Kidney epithelial cell (primary cell): ENCODE measurements at regions not wholly inside any gene's neighbourhood (a gene's known extent, or its start where the extent isn't known, plus 50 kb on each side); places are given as distances from the start of the nearest gene placed in this dataset.

Experiments
- DNase-seq: peaks from one replicate; pipeline ENCODE4 v3.0.0-alpha.2; 2010; ENCODE audit warnings: low read depth
- H3K27me3 ChIP-seq: 2 replicates; pipeline ENCODE4 v1.6.0; 2011; ENCODE audit warnings: low read length; ENCODE audit not compliant: control insufficient read depth, insufficient read depth
- H3K36me3 ChIP-seq: 2 replicates; pipeline ENCODE4 v1.5.1; 2011; ENCODE audit warnings: low read length; ENCODE audit not compliant: control insufficient read depth, insufficient read depth
- H3K4me3 ChIP-seq: 2 replicates; pipeline ENCODE4 v1.5.1; 2011; ENCODE audit warnings: low read depth, mild to moderate bottlenecking, control low read depth, low read length
- TF ChIP-seq, protein P1 (sequence below): IDR thresholded peaks from 2 replicates; pipeline ENCODE4 v1.5.1; 2011; ENCODE audit warnings: mild to moderate bottlenecking, moderate library complexity, low read length, control low read depth, inconsistent platforms; ENCODE audit not compliant: insufficient read depth, poor library complexity, severe bottlenecking

DNA sequence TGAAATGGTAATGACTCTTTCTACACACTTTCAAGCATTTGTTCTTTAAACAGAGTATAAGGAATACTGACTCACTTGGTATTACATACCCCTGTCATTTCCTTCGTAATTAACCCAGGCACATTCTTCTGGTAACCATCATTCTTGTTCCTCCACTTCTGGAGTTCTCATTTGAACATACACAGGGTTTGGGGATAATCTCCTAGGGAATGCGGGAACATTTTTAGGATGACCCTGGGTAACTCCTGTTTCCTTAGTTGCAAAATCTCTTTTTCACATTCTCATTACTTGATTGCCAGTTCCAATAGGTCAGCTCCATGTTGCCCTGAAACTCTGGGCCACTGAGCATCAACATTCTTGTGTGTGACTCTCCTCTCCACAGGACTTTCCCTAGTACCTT, 51.5 kb upstream of the E2F3 start:
- TF ChIP-seq, protein P1, sequence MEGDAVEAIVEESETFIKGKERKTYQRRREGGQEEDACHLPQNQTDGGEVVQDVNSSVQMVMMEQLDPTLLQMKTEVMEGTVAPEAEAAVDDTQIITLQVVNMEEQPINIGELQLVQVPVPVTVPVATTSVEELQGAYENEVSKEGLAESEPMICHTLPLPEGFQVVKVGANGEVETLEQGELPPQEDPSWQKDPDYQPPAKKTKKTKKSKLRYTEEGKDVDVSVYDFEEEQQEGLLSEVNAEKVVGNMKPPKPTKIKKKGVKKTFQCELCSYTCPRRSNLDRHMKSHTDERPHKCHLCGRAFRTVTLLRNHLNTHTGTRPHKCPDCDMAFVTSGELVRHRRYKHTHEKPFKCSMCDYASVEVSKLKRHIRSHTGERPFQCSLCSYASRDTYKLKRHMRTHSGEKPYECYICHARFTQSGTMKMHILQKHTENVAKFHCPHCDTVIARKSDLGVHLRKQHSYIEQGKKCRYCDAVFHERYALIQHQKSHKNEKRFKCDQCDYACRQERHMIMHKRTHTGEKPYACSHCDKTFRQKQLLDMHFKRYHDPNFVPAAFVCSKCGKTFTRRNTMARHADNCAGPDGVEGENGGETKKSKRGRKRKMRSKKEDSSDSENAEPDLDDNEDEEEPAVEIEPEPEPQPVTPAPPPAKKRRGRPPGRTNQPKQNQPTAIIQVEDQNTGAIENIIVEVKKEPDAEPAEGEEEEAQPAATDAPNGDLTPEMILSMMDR = no peak
- H3K27me3 ChIP-seq = no peaks in the 10 kb centered on the region

DNA sequence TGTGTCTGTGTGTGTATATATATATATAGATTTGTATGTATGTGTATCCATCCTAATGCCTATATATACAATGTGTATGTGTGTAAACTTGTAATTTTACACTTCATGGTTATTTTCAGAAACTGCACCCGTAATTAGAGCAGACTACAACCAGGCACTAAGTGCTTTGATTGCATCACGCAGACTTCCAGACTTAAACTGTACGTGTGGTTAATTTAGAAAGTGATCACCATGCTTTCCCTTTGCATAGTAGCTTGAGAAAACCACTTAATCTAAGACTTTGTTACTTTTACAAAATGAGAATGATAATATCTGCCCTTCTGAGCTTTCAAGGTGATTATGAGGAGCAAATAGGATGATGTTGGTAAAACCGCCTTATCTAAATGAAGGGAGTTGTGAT, 50.1 kb upstream of the E2F3 start:
- H3K4me3 ChIP-seq = no peak overlapping the region
- H3K27me3 ChIP-seq = no peaks in the 10 kb centered on the region
- TF ChIP-seq, protein P1 = no peak
- no peaks in the 10 kb centered on the region for H3K36me3 ChIP-seq
- DNase-seq = no peak

More for the DNA sequence above, 51.5 kb upstream of the E2F3 start:
- DNase-seq = no peak
- Histone ChIP-seq H3K4me3 (no peak overlapping the region), H3K36me3 (no peaks in the 10 kb centered on the region)
